ENCODE measurements at regions not wholly inside any gene's neighbourhood (a gene's known extent, or its start where the extent isn't known, plus 50 kb on each side); places are given as distances from the start of the nearest gene placed in this dataset.

DNA sequence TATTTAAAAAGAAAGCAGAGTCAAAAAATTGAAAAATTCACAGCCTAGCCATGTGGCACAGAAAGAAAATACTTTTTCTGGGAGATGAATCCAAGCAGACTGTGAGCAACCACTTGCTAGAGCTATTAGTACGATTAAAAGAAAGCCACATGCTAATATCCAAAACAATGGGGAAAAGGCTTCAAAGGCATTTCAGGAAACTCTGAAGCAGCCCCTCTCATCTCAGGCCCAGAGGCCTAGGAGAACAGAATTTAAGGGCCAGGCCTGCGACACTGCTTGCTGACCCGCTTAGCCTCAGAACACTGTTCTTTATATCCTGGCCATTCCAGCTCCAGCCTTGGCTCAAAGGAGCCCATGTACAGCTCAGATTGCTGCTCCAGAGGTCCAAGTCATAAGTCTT, 1257.0 kb upstream of the CDH18 start:
- 43% methylated on average over 3 of the region's 3 CpGs for WGBS
- no peak overlapping the region for H4K8ac ChIP-seq (ENCODE audit: low read length)
- H2BK5ac ChIP-seq (ENCODE audit: low read depth, low read length, poor library complexity, severe bottlenecking), result no peak overlapping the region
- H4K91ac ChIP-seq (ENCODE audit: low read length), result no peak overlapping the region
- H3K4me3 ChIP-seq (ENCODE audit: insufficient read depth in 1 of 2, low read depth in 1 of 2, low read length in 2 of 2), result no peak overlapping the region
- no peaks in the 10 kb centered on the region for H3K79me1 ChIP-seq (replicated peaks; ENCODE audit: low read length, poor library complexity, severe bottlenecking)
- no peaks in the 10 kb centered on the region for H3K27me3 ChIP-seq (ENCODE audit: control insufficient read depth in 1 of 2, insufficient read depth in 1 of 2, low read length in 2 of 2)
- no peak overlapping the region for H3K4me2 ChIP-seq (ENCODE audit: low read length, poor library complexity, severe bottlenecking)
- no peak overlapping the region for H3K27ac ChIP-seq (ENCODE audit: low read length, poor library complexity, severe bottlenecking)
- no peak overlapping the region for H3K9ac ChIP-seq (ENCODE audit: low read length)
- H3K23ac ChIP-seq (ENCODE audit: low read length in 2 of 2), result no peak overlapping the region
- no peak overlapping the region for H2BK15ac ChIP-seq (ENCODE audit: low read depth, poor library complexity, severe bottlenecking)
- H3K18ac ChIP-seq (ENCODE audit: low read depth in 1 of 2, low read length in 2 of 2), result no peak overlapping the region
- H3K9me3 ChIP-seq (ENCODE audit: control insufficient read depth, low read length), result no peaks in the 10 kb centered on the region
- H3K4ac ChIP-seq (ENCODE audit: low read depth in 1 of 2, low read length in 2 of 2), result no peak overlapping the region
- no peak overlapping the region for H2AFZ ChIP-seq (ENCODE audit: low read depth, low read length)
- no peak overlapping the region for H2BK120ac ChIP-seq (ENCODE audit: low read depth, low read length)
- no peaks in the 10 kb centered on the region for H3K4me1 ChIP-seq (ENCODE audit: control insufficient read depth, insufficient read depth, low read depth, low read length)
- no peak for DNase-seq
- no peak overlapping the region for H2BK12ac ChIP-seq (ENCODE audit: low read length in 2 of 2)
- no peaks in the 10 kb centered on the region for H3K36me3 ChIP-seq (ENCODE audit: control insufficient read depth in 1 of 2, insufficient read depth in 2 of 2, low read depth in 1 of 2, low read length in 2 of 2)
- no peak overlapping the region for H3K14ac ChIP-seq (ENCODE audit: low read length in 2 of 2)
- H2AK5ac ChIP-seq (ENCODE audit: low read length, severe bottlenecking), result no peak overlapping the region

DNA sequence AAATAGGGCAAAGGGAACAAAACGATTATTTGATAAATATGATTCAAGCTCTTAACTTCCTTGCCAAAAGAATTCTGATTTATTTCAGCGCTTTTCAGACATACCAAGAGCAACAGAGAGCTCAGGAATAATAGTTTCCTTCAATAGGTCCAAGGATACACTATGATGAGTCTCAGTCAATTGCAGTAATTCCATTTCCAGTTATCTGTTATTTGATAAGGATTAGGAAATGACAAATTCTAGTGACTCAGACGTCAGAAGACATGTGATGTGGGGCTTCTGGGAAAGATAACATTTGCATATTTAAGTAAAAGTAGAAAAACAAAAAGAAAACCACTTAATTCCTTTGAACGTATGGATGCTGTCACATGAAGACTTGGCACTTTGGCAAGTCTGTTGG, 1250.8 kb upstream of the CDH18 start:
- H3K4me1 ChIP-seq (ENCODE audit: control insufficient read depth, insufficient read depth, low read depth, low read length), result no peaks in the 10 kb centered on the region
- WGBS, result 85% methylated on average over 3 of the region's 4 CpGs
- H2BK5ac ChIP-seq (ENCODE audit: low read depth, low read length, poor library complexity, severe bottlenecking), result no peak overlapping the region
- no peak overlapping the region for H4K8ac ChIP-seq (ENCODE audit: low read length)
- no peak overlapping the region for H3K14ac ChIP-seq (ENCODE audit: low read length in 2 of 2)
- no peaks in the 10 kb centered on the region for H3K36me3 ChIP-seq (ENCODE audit: control insufficient read depth in 1 of 2, insufficient read depth in 2 of 2, low read depth in 1 of 2, low read length in 2 of 2)
- no peak overlapping the region for H4K91ac ChIP-seq (ENCODE audit: low read length)
- H2AFZ ChIP-seq (ENCODE audit: low read depth, low read length), result no peak overlapping the region
- no peak overlapping the region for H3K23ac ChIP-seq (ENCODE audit: low read length in 2 of 2)
- no peak overlapping the region for H2AK5ac ChIP-seq (ENCODE audit: low read length, severe bottlenecking)
- no peak overlapping the region for H2BK12ac ChIP-seq (ENCODE audit: low read length in 2 of 2)
- H3K27me3 ChIP-seq (ENCODE audit: control insufficient read depth in 1 of 2, insufficient read depth in 1 of 2, low read length in 2 of 2), result no peaks in the 10 kb centered on the region
- no peaks in the 10 kb centered on the region for H3K9me3 ChIP-seq (ENCODE audit: control insufficient read depth, low read length)
- H3K4me2 ChIP-seq (ENCODE audit: low read length, poor library complexity, severe bottlenecking), result no peak overlapping the region
- DNase-seq, result no peak
- H3K18ac ChIP-seq (ENCODE audit: low read depth in 1 of 2, low read length in 2 of 2), result no peak overlapping the region
- H2BK120ac ChIP-seq (ENCODE audit: low read depth, low read length), result no peak overlapping the region
- no peaks in the 10 kb centered on the region for H3K79me1 ChIP-seq (replicated peaks; ENCODE audit: low read length, poor library complexity, severe bottlenecking)
- H3K4me3 ChIP-seq (ENCODE audit: insufficient read depth in 1 of 2, low read depth in 1 of 2, low read length in 2 of 2), result no peak overlapping the region
- H3K27ac ChIP-seq (ENCODE audit: low read length, poor library complexity, severe bottlenecking), result no peak overlapping the region
- H3K4ac ChIP-seq (ENCODE audit: low read depth in 1 of 2, low read length in 2 of 2), result no peak overlapping the region
- H3K9ac ChIP-seq (ENCODE audit: low read length), result no peak overlapping the region
- no peak overlapping the region for H2BK15ac ChIP-seq (ENCODE audit: low read depth, poor library complexity, severe bottlenecking)

DNA sequence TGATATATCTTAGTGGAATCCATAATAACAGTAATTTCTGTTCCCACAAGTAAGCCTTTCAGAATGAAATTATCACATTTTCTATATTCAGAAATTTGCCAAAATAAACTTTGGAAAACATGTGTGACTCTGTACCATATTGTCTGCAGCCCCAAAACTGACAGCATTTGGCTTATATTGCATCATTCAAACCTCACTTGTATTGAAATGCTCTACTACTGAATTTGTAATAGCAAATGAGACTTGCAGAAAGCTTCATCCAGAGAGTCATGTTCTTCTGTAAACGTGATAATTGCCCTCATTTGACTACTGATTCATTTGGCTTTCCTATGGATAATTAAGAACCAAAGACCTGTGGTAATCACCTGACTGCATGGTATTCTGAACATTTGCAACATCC, 1249.5 kb upstream of the CDH18 start:
- Histone ChIP-seq H3K4me2 (ENCODE audit: low read length, poor library complexity, severe bottlenecking) (no peak overlapping the region), H2BK12ac (ENCODE audit: low read length in 2 of 2) (no peak overlapping the region), H3K27me3 (ENCODE audit: control insufficient read depth in 1 of 2, insufficient read depth in 1 of 2, low read length in 2 of 2) (no peaks in the 10 kb centered on the region), H3K79me1 (replicated peaks; ENCODE audit: low read length, poor library complexity, severe bottlenecking) (no peaks in the 10 kb centered on the region), H3K18ac (ENCODE audit: low read depth in 1 of 2, low read length in 2 of 2) (no peak overlapping the region), H3K4me1 (ENCODE audit: control insufficient read depth, insufficient read depth, low read depth, low read length) (no peaks in the 10 kb centered on the region), H2AFZ (ENCODE audit: low read depth, low read length) (no peak overlapping the region), H2BK120ac (ENCODE audit: low read depth, low read length) (no peak overlapping the region), H3K14ac (ENCODE audit: low read length in 2 of 2) (no peak overlapping the region), H4K8ac (ENCODE audit: low read length) (no peak overlapping the region), H3K9me3 (ENCODE audit: control insufficient read depth, low read length) (no peaks in the 10 kb centered on the region), H3K9ac (ENCODE audit: low read length) (no peak overlapping the region), H3K23ac (ENCODE audit: low read length in 2 of 2) (no peak overlapping the region), H3K4me3 (ENCODE audit: insufficient read depth in 1 of 2, low read depth in 1 of 2, low read length in 2 of 2) (no peak overlapping the region), H2BK15ac (ENCODE audit: low read depth, poor library complexity, severe bottlenecking) (no peak overlapping the region), H3K36me3 (ENCODE audit: control insufficient read depth in 1 of 2, insufficient read depth in 2 of 2, low read depth in 1 of 2, low read length in 2 of 2) (no peaks in the 10 kb centered on the region), H2AK5ac (ENCODE audit: low read length, severe bottlenecking) (no peak overlapping the region), H3K4ac (ENCODE audit: low read depth in 1 of 2, low read length in 2 of 2) (no peak overlapping the region), H2BK5ac (ENCODE audit: low read depth, low read length, poor library complexity, severe bottlenecking) (no peak overlapping the region), H4K91ac (ENCODE audit: low read length) (no peak overlapping the region), H3K27ac (ENCODE audit: low read length, poor library complexity, severe bottlenecking) (no peak overlapping the region)
- WGBS, result 0% methylated on average over 1 of the region's 1 CpG
- DNase-seq, result peak; percentile 10

DNA sequence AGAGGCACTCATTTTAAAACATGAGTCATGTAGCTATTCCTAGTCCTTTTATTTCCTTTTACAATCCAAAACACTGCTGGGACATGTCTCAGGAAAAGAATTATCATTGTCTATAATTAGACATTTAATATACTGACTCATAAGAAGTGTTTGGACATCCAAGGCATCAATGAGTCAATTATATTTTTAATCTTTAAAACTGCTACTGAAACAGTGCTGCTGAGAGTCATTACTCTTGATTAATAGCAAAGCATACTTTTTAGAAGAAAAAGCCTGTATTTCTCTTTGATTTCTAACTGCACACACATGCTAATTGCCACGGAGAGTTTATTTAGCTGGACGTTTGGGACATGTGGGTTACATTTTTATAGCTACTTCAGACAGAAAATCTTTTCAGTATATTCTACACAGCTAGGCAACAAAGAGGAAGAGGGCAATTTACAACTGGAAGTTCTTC, 1249.0 kb upstream of the CDH18 start:
- H3K27ac ChIP-seq (ENCODE audit: low read length, poor library complexity, severe bottlenecking), result no peak overlapping the region
- H2BK5ac ChIP-seq (ENCODE audit: low read depth, low read length, poor library complexity, severe bottlenecking), result no peak overlapping the region
- H3K9me3 ChIP-seq (ENCODE audit: control insufficient read depth, low read length), result no peaks in the 10 kb centered on the region
- H3K9ac ChIP-seq (ENCODE audit: low read length), result no peak overlapping the region
- no peak overlapping the region for H3K23ac ChIP-seq (ENCODE audit: low read length in 2 of 2)
- no peak overlapping the region for H2BK120ac ChIP-seq (ENCODE audit: low read depth, low read length)
- H3K4me3 ChIP-seq (ENCODE audit: insufficient read depth in 1 of 2, low read depth in 1 of 2, low read length in 2 of 2), result peak overlapping the region in 1 of 2 experiments; percentile 23
- H4K91ac ChIP-seq (ENCODE audit: low read length), result no peak overlapping the region
- no peak overlapping the region for H4K8ac ChIP-seq (ENCODE audit: low read length)
- no peak overlapping the region for H3K14ac ChIP-seq (ENCODE audit: low read length in 2 of 2)
- no peak overlapping the region for H2AFZ ChIP-seq (ENCODE audit: low read depth, low read length)
- no peak overlapping the region for H3K4ac ChIP-seq (ENCODE audit: low read depth in 1 of 2, low read length in 2 of 2)
- H2BK12ac ChIP-seq (ENCODE audit: low read length in 2 of 2), result no peak overlapping the region
- peak; percentile 76 for DNase-seq
- no peak overlapping the region for H3K4me2 ChIP-seq (ENCODE audit: low read length, poor library complexity, severe bottlenecking)
- H3K27me3 ChIP-seq (ENCODE audit: control insufficient read depth in 1 of 2, insufficient read depth in 1 of 2, low read length in 2 of 2), result no peaks in the 10 kb centered on the region
- no peak overlapping the region for H2AK5ac ChIP-seq (ENCODE audit: low read length, severe bottlenecking)
- no peaks in the 10 kb centered on the region for H3K4me1 ChIP-seq (ENCODE audit: control insufficient read depth, insufficient read depth, low read depth, low read length)
- H2BK15ac ChIP-seq (ENCODE audit: low read depth, poor library complexity, severe bottlenecking), result no peak overlapping the region
- no CpG with 5 or more reads among the region's 2 CpGs for WGBS
- no peaks in the 10 kb centered on the region for H3K36me3 ChIP-seq (ENCODE audit: control insufficient read depth in 1 of 2, insufficient read depth in 2 of 2, low read depth in 1 of 2, low read length in 2 of 2)
- H3K18ac ChIP-seq (ENCODE audit: low read depth in 1 of 2, low read length in 2 of 2), result no peak overlapping the region
- H3K79me1 ChIP-seq (replicated peaks; ENCODE audit: low read length, poor library complexity, severe bottlenecking), result no peaks in the 10 kb centered on the region
